NCI-H226 (cell line): ENCODE measurements at regions not wholly inside any gene's neighbourhood (a gene's known extent, or its start where the extent isn't known, plus 50 kb on each side); places are given as distances from the start of the nearest gene placed in this dataset.
A peak's percentile ranks its signal among the peaks of the same experiment; 100 is the strongest.

Source experiments
- DNase-seq: peaks from one replicate; pipeline ENCODE4 v3.0.0-alpha.2; 2015

DNA sequence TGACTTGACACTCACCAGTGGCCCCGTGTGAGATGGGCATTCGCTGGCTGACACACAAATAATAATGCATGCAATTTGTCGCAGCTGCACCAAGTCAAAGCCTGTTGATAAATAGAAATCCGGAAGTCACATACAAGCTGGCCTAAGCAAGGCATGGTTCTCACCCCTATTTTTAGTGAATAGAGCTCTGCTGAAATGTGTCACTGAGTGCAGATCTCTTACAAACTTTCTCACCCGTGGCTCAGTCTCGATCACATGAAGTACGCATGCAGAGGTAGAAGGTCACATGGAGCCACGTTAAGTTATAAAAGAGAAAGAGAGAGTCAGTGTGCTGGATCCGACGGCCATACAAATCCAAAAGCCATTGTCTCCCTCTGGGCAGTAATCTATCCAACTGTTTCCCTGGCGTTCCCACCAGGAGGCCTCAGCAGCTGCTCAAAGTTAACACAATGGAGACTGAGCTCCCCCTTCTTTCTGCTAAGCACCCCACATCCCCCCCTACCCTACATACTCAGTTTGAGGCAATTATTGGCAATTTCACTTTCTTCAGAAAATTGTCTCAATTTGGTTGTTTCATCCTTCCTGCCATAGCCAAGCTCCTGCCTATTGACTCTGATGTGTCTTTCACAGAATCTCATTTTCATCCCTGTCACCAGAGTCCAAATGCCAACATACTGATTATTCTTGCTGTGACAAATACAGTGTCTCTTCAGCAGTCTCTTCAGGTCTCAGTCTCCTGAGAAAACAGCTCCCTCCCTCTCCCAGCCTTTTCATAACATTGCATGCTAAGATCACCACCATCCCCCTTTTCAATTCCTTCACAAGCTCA, 473.3 kb upstream of the NRP1 start:
- no peak for DNase-seq

DNA sequence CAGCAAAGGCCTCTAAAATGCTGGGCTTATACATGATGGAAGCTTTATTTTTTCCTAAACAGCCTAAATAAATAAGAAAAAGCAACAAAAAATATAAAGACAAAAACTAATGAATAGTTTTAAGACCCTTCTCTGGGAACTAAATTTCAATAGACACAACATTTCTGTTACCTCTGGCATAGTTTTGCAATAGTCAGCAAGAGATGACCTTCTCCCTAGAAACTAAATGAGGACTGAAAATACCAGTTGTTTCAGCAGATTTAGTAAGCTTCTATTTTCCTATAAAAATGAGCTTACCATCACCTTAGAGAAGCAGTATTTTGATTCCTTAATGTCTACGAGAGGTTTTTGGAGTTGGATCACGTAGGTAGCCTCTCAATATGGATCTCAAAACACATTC, 471.4 kb upstream of the NRP1 start:
- no peak for DNase-seq

DNA sequence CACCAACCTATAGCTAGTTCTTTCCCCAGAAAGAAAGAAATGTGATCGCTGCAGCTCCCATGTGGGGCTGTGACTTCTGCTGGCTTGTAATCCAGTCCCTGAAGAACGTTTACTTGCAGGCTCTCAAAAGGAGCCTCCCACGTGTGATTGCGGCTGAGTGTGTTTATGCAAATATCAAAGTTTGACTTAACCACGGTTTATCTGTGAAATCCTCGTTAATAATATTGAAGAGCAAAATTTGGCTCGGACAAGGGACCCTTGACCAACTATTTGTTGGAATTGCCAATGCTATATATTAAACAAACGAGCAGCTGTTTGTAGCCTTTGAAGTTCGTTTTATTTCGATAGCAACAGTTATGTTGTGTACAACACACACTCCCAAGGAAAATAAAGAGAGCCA, 470.1 kb upstream of the NRP1 start:
- DNase-seq: no peak

DNA sequence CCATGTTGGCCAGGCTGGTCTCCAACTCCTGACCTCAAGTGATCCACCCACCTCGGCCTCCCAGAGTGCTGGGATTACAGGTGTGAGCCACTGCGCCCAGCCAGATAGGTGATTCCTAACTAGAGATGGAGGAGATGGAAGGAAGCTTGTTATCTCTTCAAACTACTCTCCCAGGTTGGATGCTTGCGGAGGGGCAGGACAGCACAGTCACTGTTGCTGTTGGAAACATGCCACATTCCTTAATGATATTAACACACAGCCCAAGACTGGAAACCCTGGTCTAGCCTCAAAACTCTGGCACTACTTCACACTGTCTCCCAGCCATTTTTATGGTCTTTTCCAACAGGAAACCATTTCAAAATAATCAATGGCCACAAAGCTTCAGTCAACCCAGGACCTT, 468.8 kb upstream of the NRP1 start:
- peak; percentile 58 for DNase-seq

DNA sequence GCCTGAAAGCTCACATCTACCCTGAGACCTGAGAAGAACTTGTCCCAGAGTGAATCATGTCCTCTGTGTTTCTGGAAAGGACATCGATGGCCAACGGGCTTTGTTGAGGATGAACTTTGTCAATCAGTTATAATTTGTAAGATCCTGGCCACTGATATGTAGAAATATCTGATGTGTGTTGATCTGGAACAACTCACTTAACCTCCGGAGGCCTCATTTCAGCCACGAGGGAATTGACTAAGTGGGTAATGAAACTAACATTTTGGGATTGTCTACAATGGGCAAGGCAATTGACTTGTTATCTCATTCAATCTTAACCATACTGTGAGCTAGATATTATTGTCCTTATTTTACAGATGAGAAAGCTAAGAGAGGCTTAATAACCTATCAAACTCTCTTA, 468.1 kb upstream of the NRP1 start:
- no peak for DNase-seq

DNA sequence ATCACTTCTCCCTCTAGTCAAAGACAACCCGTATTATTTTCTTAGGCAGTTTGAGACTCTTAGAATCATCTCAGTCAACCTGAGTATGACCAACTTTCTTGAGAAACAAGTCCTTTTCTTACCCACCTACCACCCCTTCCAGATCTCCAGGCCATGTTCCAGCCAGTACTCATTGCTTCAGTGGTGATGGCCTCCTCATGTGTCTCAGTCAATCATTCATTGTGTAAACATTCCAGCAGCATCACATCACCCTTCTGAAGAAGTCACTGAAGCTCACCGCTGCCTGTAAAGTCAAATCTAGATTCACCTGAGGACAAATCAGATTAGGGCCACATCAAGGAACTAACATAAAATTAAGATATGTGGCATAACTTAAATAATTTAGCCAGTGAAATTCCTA, 467.2 kb upstream of the NRP1 start:
- DNase-seq: peak; percentile 31

DNA sequence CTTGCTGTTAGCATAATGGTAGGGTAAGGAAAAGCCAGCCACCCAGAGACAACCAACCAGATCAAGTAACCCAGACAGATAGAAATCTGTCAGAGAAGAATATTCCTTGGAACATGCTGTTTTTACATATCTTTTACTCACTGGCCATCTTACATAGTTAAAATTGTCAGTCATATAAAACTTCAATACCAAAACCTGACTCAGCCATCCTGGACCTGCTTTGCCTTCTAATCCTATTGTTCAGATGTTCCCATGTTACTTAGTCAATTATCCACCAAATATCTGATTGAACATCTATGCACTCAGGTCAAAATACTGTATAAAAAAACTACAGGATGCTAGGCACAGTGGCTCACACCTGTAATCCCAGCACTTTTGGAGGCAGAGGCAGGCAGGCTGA, 466.5 kb upstream of the NRP1 start:
- no peak for DNase-seq

DNA sequence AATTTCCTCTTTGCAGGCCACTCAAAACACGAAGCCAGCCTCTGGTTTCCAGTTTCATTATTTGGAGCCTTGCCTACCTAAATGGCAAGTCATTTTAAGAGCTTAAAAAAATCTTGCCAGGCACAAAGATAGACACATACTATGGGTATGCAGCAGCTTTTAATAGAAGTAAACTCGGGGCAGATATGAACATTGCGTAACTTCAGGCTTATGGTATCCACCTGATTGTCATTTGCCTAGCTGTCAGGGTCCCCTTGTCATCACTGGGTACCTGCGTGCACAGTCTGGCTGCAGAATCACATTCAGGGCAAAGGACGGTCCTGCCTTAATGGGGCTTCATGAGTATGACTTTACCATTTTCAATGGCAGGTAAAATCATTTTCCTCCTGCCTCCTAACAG, 466.1 kb upstream of the NRP1 start:
- DNase-seq: no peak

DNA sequence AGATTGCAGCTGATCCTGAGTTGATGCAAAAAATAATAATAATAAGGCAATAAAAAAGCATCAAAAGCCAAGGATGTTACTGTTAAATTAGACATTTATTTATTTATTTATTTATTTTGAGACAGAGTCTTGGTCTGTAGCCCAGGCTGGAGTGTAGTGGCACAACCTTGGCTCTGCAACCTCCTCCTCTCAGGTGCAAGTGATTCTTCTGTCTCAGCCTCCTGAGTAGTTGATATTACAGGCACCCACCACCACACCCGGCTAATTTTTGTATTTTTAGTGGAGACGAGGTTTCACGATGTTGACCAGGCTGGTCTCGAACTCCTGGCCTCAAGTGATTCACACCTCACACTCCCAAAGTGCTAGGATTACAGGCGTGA, 465.5 kb upstream of the NRP1 start:
- DNase-seq: no peak

DNA sequence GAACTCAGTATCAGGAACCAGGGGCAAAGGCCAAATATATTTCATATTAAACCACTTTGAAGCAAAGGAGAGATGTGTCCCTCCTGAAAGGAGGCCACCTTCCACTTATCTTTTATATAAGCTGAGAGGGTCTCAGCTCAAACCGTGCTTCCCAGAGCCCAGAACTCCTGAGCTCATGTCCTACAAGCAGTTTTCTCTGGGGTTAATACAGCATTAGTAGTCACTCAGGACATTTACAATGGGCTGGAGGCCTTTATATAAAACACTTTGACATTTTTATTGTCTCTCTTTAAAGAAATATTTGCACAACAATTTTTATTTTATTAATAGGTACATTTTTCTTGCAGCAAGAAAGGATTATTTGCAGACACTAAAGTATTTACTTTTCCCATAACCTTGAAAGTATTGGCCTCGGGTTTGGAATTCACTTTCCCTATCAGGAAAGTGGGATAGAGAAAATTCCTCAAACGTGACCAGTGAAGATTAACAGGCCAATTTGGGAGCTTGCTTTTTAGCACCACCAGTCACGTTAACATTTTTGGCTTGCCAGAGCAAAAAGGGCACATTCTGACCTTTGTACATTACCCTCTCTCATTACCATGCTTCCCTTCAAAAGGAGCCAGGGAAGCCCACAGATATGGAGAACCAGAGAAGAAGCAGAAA, 464.9 kb upstream of the NRP1 start:
- DNase-seq: peak; percentile 27

DNA sequence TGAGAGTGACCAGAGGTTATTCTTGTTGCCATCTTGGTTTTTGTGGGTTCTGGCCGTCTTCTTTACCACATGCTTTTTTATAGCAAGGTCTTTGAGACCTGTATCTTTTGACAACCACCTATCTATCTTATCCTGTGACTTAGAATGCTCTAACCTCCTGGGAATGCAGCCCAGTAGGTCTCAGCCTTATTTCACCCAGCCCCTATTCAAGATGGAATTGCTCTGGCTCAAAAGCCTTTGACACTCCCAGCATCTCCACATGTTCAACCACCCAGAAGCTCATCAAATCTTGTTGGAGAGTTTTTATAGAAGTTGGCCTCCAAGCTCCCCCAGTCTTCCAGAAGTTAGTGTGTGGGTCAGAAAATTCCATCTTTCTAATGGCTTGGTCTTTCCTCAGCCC, 464.3 kb upstream of the NRP1 start:
- no peak for DNase-seq

DNA sequence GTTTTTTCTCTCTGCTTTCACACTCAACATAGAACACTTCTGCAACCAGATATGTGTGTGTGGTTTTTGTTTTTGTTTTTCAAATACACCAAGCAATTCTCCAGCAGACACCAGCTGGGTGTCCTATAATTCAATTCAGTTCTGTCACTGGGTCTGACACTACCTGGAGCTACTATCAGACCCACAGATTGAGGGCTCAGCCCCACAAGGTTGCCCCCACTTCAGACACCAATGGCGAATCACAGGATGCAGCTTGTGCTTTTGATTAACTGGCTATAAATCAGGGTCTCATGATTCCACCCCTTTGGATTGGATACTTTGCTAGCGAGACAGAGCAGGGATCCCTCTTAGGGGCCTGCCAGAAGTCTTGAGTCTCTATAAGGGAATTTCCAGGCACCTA, 462.2 kb upstream of the NRP1 start:
- no peak for DNase-seq

DNA sequence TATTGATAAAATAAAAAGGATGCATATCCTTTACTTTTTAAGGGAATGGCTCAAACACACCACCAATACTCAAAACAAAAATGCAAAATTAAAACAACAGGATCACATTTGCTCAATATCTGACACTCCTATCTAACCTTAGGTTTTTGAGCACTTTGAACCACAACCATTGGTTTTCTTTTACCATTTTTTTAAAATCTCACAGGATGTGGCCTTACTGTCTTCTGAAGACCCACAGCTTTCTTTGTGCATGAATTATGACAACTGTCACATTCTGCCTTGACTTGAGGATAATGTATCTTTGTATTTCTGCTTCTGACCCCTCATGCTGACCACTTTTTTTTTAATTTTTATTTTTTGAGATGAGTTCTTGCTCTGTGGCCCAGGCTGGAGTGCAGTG, 461.1 kb upstream of the NRP1 start:
- DNase-seq: no peak

DNA sequence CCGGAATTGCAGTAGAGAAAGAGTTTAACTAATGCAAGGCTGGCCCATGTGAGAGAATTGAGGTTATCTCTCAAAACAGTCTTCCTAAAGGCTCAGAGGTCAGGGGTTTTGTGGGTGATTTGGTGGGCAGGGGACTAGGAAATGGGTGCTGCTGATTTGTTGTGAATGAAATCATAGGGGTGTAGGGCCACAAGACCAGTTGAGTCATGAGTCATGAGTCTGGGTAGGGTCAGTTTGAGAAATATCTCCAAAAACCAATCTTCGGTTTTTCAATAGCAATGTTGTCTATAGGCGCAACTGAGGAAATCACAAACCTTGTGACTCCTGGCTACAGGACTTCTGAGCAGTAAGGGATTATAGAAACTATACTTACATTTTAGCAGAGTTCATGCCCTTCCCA, 460.0 kb upstream of the NRP1 start:
- DNase-seq: no peak

DNA sequence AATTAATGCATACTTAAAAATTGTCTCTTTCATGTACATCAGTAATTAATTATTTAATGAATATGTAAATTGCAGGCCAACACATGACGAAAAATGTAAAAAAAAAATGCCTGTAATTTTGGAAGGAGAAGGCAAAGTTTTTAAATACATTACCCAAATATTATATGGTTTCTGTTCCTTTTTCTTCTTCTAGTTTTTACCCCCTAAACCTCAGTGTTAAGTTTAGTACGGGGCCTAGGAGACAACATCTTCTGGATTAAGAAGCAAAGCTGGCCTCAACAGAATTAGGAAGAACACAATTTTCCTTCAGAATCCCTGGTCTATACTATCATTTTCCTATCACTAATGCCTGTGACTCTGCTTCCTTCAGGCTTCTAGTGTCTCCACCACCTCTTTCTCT, 459.3 kb upstream of the NRP1 start:
- no peak for DNase-seq

DNA sequence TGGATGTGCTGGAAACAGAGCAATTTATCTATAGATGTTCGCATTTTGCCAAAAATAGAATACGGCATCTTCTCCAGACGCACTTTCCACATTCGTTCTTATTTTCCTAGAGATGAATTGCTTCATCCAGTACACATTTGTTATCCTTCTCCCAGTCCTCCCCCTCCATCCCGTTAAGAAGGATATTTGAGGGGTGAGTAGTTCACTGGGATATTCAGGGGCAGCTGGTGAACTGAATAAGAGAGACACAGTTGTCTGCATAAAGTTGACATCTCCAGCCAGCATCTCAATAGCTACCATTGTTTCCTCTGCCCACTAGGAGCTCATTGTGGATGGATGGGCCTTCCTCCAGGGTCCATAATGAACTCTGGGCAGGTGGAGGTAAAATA, 456.8 kb upstream of the NRP1 start:
- DNase-seq: no peak

DNA sequence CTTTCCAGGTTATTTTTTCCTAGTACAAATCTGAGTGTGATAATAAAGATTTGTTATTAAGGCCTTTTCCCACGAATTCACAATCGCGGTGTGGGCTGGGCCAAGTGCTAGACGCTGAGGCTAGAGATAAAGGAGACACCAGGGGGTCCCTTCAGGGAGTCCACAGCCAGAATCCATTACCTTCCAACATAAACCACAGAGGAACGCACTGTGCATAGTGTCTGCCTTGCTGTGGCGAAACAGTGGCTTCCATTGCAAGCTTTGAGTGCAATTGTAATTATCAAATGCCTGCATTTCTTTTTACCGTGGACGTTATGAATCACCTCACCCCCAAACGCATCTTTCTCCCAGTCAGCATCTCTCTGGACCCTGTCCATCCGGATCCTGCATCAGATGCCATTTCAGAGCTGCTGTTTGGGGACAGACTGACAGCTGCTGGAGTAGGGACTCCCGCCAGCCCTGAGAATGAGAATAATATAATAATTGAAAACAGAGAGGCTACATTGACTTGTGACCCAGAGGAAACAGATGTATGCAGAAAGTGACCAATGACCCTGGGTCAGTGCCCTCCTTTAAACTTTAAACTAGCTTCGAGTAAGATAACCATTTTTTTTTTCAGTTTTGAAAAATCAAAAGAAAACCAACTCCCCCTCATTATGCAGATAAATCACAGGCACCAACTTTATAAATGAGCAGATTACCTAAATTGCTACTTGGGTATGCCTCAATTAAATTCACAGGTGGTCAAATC, 456.2 kb upstream of the NRP1 start:
- DNase-seq: no peak

DNA sequence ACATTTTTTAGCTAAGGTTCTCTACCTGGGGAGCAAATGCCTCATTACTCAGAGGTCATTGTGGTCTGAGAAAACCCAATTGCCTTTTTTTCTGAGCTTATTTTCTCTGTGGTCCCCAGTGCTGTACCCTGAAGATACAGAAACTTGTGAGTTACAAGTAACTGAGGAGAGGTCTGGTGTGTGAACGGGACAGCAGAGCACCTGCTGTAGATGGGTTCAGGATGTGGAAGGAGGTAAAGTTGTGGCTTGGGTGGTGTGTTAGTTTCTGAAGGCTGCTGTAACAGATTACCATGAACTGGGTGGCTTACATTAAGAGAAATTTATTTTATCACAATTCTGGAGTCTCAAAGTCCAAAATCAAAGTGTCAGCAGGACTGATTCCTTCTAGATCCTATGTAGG, 449.1 kb upstream of the NRP1 start:
- DNase-seq: no peak

DNA sequence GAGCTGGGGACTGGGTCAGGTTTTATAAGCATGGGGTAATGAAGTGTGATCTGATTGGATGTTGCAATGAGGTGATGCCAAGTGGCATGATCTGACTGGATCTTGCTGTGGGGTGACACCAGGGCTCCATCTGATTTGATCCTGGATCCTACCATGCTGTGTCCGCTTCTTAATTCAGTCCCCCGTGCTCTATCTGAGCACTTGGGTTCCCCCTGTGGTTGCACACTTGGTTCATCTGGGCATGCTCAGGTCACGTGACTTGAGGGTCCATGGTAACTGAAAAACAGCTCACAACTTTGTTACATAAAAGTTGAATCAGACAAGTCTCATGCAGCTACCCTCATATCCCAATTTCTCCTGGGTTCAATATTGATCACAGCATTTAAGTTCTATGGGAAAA, 448.6 kb upstream of the NRP1 start:
- no peak for DNase-seq

DNA sequence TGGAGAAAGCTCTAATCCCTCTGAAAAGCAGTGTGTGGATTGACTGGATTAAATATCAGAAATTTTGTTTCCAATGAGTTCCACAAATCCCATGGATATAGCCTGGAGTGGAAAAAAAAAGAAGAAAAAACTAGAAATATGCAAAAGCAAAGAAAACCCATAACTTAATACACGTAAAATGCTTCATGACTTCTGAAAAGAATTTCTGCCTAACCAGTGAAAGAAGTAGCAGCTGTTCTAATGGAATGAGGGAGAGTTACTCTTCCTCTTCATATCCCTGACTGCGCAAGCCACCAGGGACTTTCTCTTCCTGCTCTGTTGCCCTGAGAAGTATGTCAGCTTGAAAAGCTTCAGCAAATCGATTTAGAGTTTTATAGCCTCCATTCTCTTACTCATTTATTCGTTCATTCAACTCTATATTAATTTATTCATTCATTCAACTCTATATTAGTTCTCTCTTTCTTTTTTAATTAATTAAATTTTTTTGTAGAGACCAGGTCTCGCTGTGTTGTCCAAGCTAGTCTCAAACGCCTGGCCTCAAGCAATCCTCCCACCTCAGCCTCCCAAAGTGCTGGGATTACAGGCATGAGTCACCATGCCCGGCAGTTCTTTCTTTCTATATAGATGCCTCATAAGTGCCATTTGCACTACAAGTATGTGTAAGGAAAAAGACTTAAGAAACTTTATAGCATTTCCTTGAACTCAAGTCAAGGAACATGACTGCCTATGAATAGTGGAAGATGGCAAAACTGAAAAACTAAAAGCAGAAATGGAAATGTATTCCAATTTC, 447.3 kb upstream of the NRP1 start:
- DNase-seq: no peak

DNA sequence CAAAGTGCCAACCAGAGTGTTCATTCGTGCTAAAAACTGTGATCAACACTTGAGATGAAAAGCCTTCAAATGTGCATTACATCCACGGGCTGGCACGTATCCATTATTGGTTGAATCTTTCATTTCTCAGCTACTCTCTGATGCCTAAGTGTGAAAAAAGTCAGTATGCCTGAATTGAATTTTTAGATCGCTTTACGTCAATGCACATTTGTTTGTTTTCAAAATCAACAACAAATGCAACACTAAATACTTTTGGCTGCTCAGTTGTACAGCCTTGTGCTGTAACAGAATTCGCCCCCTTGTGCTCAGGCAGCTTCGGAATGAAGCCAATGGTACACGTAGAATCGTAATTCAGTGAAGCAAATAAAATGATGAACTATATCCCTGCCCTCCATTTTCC, 446.5 kb upstream of the NRP1 start:
- DNase-seq: no peak

DNA sequence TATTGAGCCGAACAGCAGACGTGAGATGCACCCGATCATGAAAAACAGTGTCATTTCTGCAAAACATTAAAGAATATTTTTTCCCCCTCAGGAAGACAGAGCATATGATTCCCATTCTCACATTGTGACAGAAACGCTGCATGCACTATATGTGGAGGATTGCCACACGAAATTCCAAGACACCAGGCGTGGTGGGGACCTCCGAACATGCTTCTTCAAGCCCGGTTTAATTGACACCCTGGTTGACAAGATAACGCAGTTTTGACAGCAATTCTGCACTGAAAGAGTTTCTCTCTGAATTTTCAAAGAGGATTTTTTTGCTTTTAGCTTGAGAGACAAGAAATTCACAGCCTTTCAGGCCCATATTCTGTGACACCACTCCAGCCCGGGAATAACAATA, 442.8 kb upstream of the NRP1 start:
- no peak for DNase-seq

DNA sequence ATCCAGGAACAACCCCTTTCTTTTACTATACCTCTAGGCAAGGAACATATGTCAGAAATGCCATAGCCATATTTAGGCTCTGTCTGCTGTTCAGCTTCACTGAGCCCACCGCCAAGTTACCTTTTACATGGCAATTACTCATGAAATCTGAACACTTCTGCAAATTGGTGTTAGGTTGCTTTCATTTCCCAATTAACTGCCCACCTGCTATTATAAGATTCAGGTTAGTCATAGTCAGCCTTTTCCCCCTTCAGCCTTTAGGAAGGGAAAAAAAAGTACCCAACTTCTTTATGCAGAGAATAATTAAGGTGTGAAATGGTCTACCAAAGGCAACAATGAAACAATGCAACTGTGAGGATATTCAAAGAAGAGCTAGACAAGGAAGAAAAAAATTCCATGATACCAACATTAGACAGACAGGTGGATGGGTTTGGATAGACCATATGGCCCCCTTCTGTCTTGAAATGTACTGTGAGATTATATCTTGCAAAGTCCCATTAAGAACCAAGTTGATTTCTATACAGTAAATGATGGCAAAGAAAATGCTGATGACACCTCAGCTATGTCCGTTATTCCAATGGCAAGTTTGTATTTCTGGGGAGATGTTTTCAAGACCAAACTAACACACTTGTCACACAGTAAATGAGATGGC, 442.1 kb upstream of the NRP1 start:
- no peak for DNase-seq
